Suppressor macrophage treated with lipopolysaccharide for 1 hour (primary cell): ENCODE measurements at regions not wholly inside any gene's neighbourhood (a gene's known extent, or its start where the extent isn't known, plus 50 kb on each side); places are given as distances from the start of the nearest gene placed in this dataset.
A peak's percentile ranks its signal among the peaks of the same experiment; 100 is the strongest.
"Not testable (repeated sequence)": the region's sequence is repeated elsewhere in the genome, so short reads cannot be mapped to it uniquely, and the experiment has no call there.

Experiments used
- DNase-seq, 3 donors: peaks; one replicate each; pipeline ENCODE4 v3.0.0-alpha.2; 2020 to 2022

- DNase-seq = no peak
These were observed 208.5 kb upstream of the PLPPR1 start for GRCh38 chr9:100819980-100820379.

- not testable (repeated sequence) for DNase-seq
These were observed 195.5 kb upstream of the PLPPR1 start for GRCh38 chr9:100833035-100833434.

- no peak for DNase-seq
These were observed 189.7 kb upstream of the PLPPR1 start for GRCh38 chr9:100838857-100839256.

- DNase-seq = peak in 2 of 3 donors; percentile 30
These were observed 179.8 kb upstream of the PLPPR1 start for GRCh38 chr9:100848726-100849125.

GRCh38 chr9:100852088-100852487 lies 176.4 kb upstream of the PLPPR1 start:
- no peak for DNase-seq

- DNase-seq = no peak
These were observed 172.3 kb upstream of the PLPPR1 start for GRCh38 chr9:100856238-100856637.

- no peak for DNase-seq
These were observed 163.4 kb upstream of the PLPPR1 start for GRCh38 chr9:100865111-100865510.

GRCh38 chr9:100865648-100866047 lies 162.9 kb upstream of the PLPPR1 start:
- no peak for DNase-seq

- DNase-seq = no peak
These were observed 159.2 kb upstream of the PLPPR1 start for GRCh38 chr9:100869326-100869725.

GRCh38 chr9:100879884-100880283 lies 148.6 kb upstream of the PLPPR1 start:
- no peak for DNase-seq

GRCh38 chr9:100880284-100880683 lies 148.2 kb upstream of the PLPPR1 start:
- DNase-seq = peak in 2 of 3 donors; percentile 18 to 49

GRCh38 chr9:100884518-100884917 lies 144.0 kb upstream of the PLPPR1 start:
- DNase-seq = no peak

- peak; percentile 13 to 60 (median 48) for DNase-seq
These were observed 138.2 kb upstream of the PLPPR1 start for GRCh38 chr9:100890321-100890720.

- DNase-seq = no peak
These were observed 117.3 kb upstream of the PLPPR1 start for GRCh38 chr9:100911273-100911672.

- DNase-seq = no peak
These were observed 115.3 kb upstream of the PLPPR1 start for GRCh38 chr9:100913257-100913656.

- no peak for DNase-seq
These were observed 114.3 kb upstream of the PLPPR1 start for GRCh38 chr9:100914266-100914665.

GRCh38 chr9:100919506-100919905 lies 109.0 kb upstream of the PLPPR1 start:
- DNase-seq = no peak

GRCh38 chr9:100926366-100926765 lies 102.2 kb upstream of the PLPPR1 start:
- no peak for DNase-seq

- no peak for DNase-seq
These were observed 100.8 kb upstream of the PLPPR1 start for GRCh38 chr9:100927763-100928162.

- no peak for DNase-seq
These were observed 94.9 kb upstream of the PLPPR1 start for GRCh38 chr9:100933656-100934055.

GRCh38 chr9:100937382-100937781 lies 91.1 kb upstream of the PLPPR1 start:
- no peak for DNase-seq

- no peak for DNase-seq
These were observed 90.0 kb upstream of the PLPPR1 start for GRCh38 chr9:100938507-100938906.

- peak in 1 of 3 donors; percentile 21 for DNase-seq
These were observed 88.9 kb upstream of the PLPPR1 start for GRCh38 chr9:100939636-100940035.

GRCh38 chr9:100959226-100959625 lies 69.3 kb upstream of the PLPPR1 start:
- no peak for DNase-seq
